22Rv1 (cell line): ENCODE measurements at regions not wholly inside any gene's neighbourhood (a gene's known extent, or its start where the extent isn't known, plus 50 kb on each side); places are given as distances from the start of the nearest gene placed in this dataset.

Experiments used
- H3K27ac ChIP-seq: fragments of 450-650 bp; 2 replicates; pipeline ENCODE4 v1.5.1; 2017
- CTCF ChIP-seq: fragments of 450-650 bp; IDR thresholded peaks from 2 replicates; pipeline ENCODE4 v1.5.1; 2017; ENCODE audit warnings: mild to moderate bottlenecking
- ZFX ChIP-seq: fragments of 450-650 bp; IDR thresholded peaks from 2 replicates; pipeline ENCODE4 v1.6.1; 2017; ENCODE audit warnings: antibody characterized with exemption, borderline replicate concordance

- TF ChIP-seq CTCF (no peak), ZFX (no peak)
Observed at GRCh38 chr18:78087338-78087737, 837.7 kb downstream of the GALR1 start.

GRCh38 chr18:78090584-78090983 lies 840.9 kb downstream of the GALR1 start:
- no peak overlapping the region for H3K27ac ChIP-seq
- no peak for TF ChIP-seq CTCF
- no peak for TF ChIP-seq ZFX

More at GRCh38 chr18:78087338-78087737, 837.7 kb downstream of the GALR1 start:
- H3K27ac ChIP-seq: no peak overlapping the region

- TF ChIP-seq ZFX (no peak), CTCF (no peak)
- H3K27ac ChIP-seq: no peak overlapping the region
Observed at GRCh38 chr18:78092901-78093300, 843.3 kb downstream of the GALR1 start.

GRCh38 chr18:78099979-78100588 lies 850.4 kb downstream of the GALR1 start:
- H3K27ac ChIP-seq: no peak overlapping the region
- no peak for TF ChIP-seq CTCF
- no peak for TF ChIP-seq ZFX

- TF ChIP-seq ZFX (no peak), CTCF (no peak)
- no peak overlapping the region for H3K27ac ChIP-seq
Observed at GRCh38 chr18:78101091-78101490, 851.4 kb downstream of the GALR1 start.

GRCh38 chr18:78102135-78102534 lies 852.5 kb downstream of the GALR1 start:
- TF ChIP-seq CTCF: no peak
- TF ChIP-seq ZFX: no peak
- H3K27ac ChIP-seq: no peak overlapping the region

GRCh38 chr18:78105611-78106010 lies 856.0 kb downstream of the GALR1 start:
- TF ChIP-seq CTCF (no peak), ZFX (no peak)
- no peak overlapping the region for H3K27ac ChIP-seq
